ENCODE measurements at regions not wholly inside any gene's neighbourhood (a gene's known extent, or its start where the extent isn't known, plus 50 kb on each side); places are given as distances from the start of the nearest gene placed in this dataset.

DNA sequence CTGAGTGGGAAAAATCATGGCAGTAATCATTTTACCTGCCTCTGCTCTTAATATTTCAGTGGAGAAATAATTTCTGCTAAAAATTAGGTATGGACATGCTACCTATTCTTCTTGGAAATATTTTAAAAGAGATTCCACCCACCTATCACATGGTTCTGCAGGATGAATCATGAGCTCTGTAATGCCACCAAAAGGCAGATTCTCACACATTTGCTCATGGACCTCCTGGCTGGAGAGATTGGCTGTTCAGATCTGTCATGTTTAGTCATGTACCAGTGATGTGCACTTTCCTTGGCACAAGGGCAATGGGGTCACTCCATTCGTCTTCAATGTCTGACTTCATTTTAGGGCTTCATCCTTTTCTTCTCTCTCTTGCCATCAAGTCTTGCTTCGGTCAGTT lies 101.8 kb upstream of the MBNL2 start:
- TF ChIP-seq EZH2 (IDR thresholded peaks at IDR 0.05; ENCODE audit: borderline replicate concordance), result no peak
- no peak for TF ChIP-seq EZH2phosphoT487 (IDR thresholded peaks at IDR 0.05; ENCODE audit: low read depth, severe bottlenecking, unreplicated experiment)
- TF ChIP-seq, protein P1, sequence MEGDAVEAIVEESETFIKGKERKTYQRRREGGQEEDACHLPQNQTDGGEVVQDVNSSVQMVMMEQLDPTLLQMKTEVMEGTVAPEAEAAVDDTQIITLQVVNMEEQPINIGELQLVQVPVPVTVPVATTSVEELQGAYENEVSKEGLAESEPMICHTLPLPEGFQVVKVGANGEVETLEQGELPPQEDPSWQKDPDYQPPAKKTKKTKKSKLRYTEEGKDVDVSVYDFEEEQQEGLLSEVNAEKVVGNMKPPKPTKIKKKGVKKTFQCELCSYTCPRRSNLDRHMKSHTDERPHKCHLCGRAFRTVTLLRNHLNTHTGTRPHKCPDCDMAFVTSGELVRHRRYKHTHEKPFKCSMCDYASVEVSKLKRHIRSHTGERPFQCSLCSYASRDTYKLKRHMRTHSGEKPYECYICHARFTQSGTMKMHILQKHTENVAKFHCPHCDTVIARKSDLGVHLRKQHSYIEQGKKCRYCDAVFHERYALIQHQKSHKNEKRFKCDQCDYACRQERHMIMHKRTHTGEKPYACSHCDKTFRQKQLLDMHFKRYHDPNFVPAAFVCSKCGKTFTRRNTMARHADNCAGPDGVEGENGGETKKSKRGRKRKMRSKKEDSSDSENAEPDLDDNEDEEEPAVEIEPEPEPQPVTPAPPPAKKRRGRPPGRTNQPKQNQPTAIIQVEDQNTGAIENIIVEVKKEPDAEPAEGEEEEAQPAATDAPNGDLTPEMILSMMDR (IDR thresholded peaks at IDR 0.05; ENCODE audit: poor library complexity), result no peak
- Histone ChIP-seq H3K36me3 (replicated peaks; ENCODE audit: insufficient read depth, low read depth) (no peaks in the 10 kb centered on the region), H3K4me3 (no peak overlapping the region), H3K79me2 (no peaks in the 10 kb centered on the region), H3K9me3 (ENCODE audit: low read depth) (no peaks in the 10 kb centered on the region), H4K20me1 (ENCODE audit: insufficient read depth, poor library complexity, severe bottlenecking) (no peaks in the 10 kb centered on the region), H3K27ac (no peak overlapping the region), H3K9me2 (replicated peaks; ENCODE audit: insufficient read depth) (no peaks in the 10 kb centered on the region), H3K27me3 (no peaks in the 10 kb centered on the region), H3K4me1 (ENCODE audit: insufficient read depth) (peaks cover 43% of the 10 kb centered on the region), H2AFZ (no peak overlapping the region), H3K4me2 (no peak overlapping the region)
- no peak for DNase-seq (ENCODE audit: low spot score)
- 98% methylated on average over 2 of the region's 2 CpGs for WGBS (ENCODE audit: low lambda C conversion rate, missing lambda C conversion rate)

DNA sequence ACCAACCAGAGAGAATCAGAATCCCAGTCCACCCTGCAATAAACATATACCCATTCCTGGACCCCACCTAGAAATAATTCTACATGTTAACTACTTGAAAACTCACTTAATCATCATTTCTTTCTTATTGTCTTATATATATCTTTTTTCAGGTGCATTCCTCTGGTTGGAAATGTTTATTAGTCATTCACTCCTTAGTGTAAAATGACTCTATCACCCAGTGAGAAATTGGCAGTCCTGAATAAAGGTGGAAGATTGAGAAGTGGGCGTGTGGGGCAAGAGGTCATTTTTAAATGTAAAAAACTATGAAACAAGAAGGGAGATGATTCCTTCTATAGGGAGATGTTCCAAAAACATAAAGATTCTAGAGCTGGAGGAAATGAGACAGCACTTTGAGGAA lies 101.2 kb upstream of the MBNL2 start:
- no peaks in the 10 kb centered on the region for H3K27me3 ChIP-seq
- no peak overlapping the region for H3K4me2 ChIP-seq
- H3K4me3 ChIP-seq, result no peak overlapping the region
- no peaks in the 10 kb centered on the region for H3K9me3 ChIP-seq (ENCODE audit: low read depth)
- no peaks in the 10 kb centered on the region for H3K9me2 ChIP-seq (replicated peaks; ENCODE audit: insufficient read depth)
- 91% methylated on average over 1 of the region's 1 CpG for WGBS (ENCODE audit: low lambda C conversion rate, missing lambda C conversion rate)
- H4K20me1 ChIP-seq (ENCODE audit: insufficient read depth, poor library complexity, severe bottlenecking), result no peaks in the 10 kb centered on the region
- no peak overlapping the region for H2AFZ ChIP-seq
- no peak overlapping the region for H3K27ac ChIP-seq
- DNase-seq (ENCODE audit: low spot score), result no peak
- H3K79me2 ChIP-seq, result no peaks in the 10 kb centered on the region
- peaks cover 42% of the 10 kb centered on the region for H3K4me1 ChIP-seq (ENCODE audit: insufficient read depth)
- TF ChIP-seq, protein P1 (IDR thresholded peaks at IDR 0.05; ENCODE audit: poor library complexity), result no peak
- no peak for TF ChIP-seq EZH2phosphoT487 (IDR thresholded peaks at IDR 0.05; ENCODE audit: low read depth, severe bottlenecking, unreplicated experiment)
- no peak for TF ChIP-seq EZH2 (IDR thresholded peaks at IDR 0.05; ENCODE audit: borderline replicate concordance)
- H3K36me3 ChIP-seq (replicated peaks; ENCODE audit: insufficient read depth, low read depth), result no peaks in the 10 kb centered on the region

DNA sequence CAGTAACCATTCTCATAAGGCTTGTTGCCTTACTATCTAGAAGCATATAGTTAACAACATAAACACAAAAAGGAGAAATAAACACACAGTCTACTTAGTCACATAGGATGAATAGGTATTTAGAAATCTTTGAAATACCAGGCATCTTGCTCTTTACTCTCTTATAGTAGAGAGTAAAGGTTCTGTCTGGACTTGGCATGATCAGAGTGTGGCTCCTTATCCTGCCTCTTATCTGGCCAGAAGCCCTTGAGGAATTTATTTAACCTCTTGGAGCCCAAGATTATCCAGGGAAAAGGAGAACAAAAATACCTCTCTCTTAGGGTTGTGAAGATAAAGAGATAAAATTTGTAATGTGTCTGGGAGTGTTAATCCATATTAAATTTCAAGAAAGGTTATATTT lies 100.2 kb upstream of the MBNL2 start:
- Histone ChIP-seq H3K4me2 (peak overlapping the region; percentile 13), H3K9me3 (ENCODE audit: low read depth) (no peaks in the 10 kb centered on the region), H3K79me2 (no peaks in the 10 kb centered on the region), H3K9me2 (replicated peaks; ENCODE audit: insufficient read depth) (no peaks in the 10 kb centered on the region), H4K20me1 (ENCODE audit: insufficient read depth, poor library complexity, severe bottlenecking) (no peaks in the 10 kb centered on the region), H3K36me3 (replicated peaks; ENCODE audit: insufficient read depth, low read depth) (no peaks in the 10 kb centered on the region), H3K4me3 (no peak overlapping the region), H3K4me1 (ENCODE audit: insufficient read depth) (peaks cover 42% of the 10 kb centered on the region), H3K27me3 (no peaks in the 10 kb centered on the region), H3K27ac (peak overlapping the region; percentile 41), H2AFZ (no peak overlapping the region)
- TF ChIP-seq, protein P1 (IDR thresholded peaks at IDR 0.05; ENCODE audit: poor library complexity), result no peak
- TF ChIP-seq EZH2phosphoT487 (IDR thresholded peaks at IDR 0.05; ENCODE audit: low read depth, severe bottlenecking, unreplicated experiment), result no peak
- no peak for TF ChIP-seq EZH2 (IDR thresholded peaks at IDR 0.05; ENCODE audit: borderline replicate concordance)
- DNase-seq (ENCODE audit: low spot score), result no peak

All from hepatocyte (in vitro differentiated cells).